Nephron (organoid): ENCODE measurements at regions not wholly inside any gene's neighbourhood (a gene's known extent, or its start where the extent isn't known, plus 50 kb on each side); places are given as distances from the start of the nearest gene placed in this dataset.
A peak's percentile ranks its signal among the peaks of the same experiment; 100 is the strongest.

ENCODE experiments used
- H3K27ac Mint-ChIP-seq, 3 experiments: 2 replicates each; pipeline ENCODE4 v1.8.0; 2020; ENCODE audit warnings: mixed read lengths in 3 of 3, mild to moderate bottlenecking in 2 of 3, moderate library complexity in 1 of 3
- H3K27me3 Mint-ChIP-seq: 2 replicates; pipeline ENCODE4 v1.8.0; 2021; ENCODE audit warnings: low read depth, mild to moderate bottlenecking, moderate library complexity, mixed read lengths
- H3K36me3 Mint-ChIP-seq: 2 replicates; pipeline ENCODE4 v1.8.0; 2020; ENCODE audit warnings: low read depth, mixed read lengths
- H3K4me1 Mint-ChIP-seq: 2 replicates; pipeline ENCODE4 v1.8.0; 2020; ENCODE audit warnings: mixed read lengths
- H3K4me3 Mint-ChIP-seq, 3 experiments: 2 replicates each; pipeline ENCODE4 v1.8.0; 2020; ENCODE audit warnings: mild to moderate bottlenecking in 3 of 3, mixed read lengths in 3 of 3, moderate library complexity in 2 of 3
- H3K9me3 Mint-ChIP-seq: 2 replicates; pipeline ENCODE4 v1.8.0; 2020; ENCODE audit warnings: mixed read lengths
- TF ChIP-seq, protein P1 (sequence below), 3 experiments: fragments of 200-600 bp; sonication (generic); IDR thresholded peaks; one replicate each; pipeline ENCODE4 v1.5.0; 2021; ENCODE audit warnings: antibody characterized with exemption in 3 of 3; ENCODE audit not compliant: unreplicated experiment in 3 of 3

DNA sequence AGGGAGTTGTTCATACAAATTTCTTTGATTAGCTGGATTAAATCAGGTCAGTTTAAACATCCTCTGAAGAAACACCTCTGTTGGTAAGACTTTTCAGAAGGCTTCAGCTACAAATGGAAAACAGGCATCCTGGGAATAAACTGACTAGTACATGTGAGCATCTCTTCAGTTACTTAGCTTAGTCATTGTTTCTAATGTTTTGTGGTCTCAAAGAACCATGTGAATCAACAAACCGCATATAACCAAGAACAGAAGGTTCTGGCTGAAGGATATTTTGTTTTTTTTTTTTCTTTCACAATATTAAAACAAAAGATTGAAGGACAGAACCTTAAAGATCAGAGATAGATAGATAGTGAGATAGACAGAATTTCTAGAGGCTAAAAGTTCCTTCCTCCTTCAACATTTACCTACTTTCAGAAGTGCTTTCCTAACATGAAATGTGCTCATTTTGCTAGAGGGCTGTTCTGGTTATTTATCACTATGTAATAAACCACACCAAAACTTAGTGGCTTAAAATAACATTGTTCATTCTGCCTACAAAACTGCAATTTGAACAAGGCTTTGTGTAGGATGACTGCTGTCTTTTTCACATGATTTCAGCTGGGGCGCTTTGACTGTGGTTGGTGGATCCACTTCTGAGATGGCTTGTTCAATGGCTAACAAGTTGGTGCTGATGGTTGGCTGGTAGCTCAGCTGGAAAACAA is 119.8 kb upstream of the PTGFR start:
- H3K36me3 Mint-ChIP-seq, result no peaks in the 10 kb centered on the region

DNA sequence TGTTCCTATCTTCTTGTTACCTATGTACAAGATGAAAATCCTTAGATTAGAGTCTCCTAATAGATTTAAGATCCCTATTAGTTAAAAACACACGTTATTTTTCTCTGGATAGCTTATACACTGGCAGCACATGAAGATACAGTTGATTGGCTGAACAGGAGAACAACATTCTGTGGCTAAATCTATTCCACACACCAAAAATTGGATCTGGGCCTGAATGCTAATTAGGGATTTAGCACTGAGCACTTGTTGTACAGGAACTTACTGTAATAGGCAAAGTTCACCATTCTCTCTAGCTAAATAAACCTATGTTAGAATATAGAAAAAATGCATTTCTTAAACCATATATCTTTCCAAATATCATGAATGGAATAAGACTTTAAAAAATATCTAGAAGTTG is 117.1 kb upstream of the PTGFR start:
- no peaks in the 10 kb centered on the region for H3K9me3 Mint-ChIP-seq
- no peak overlapping the region for H3K27ac Mint-ChIP-seq
- no peaks in the 10 kb centered on the region for H3K36me3 Mint-ChIP-seq
- H3K27me3 Mint-ChIP-seq, result no peaks in the 10 kb centered on the region
- TF ChIP-seq, protein P1, sequence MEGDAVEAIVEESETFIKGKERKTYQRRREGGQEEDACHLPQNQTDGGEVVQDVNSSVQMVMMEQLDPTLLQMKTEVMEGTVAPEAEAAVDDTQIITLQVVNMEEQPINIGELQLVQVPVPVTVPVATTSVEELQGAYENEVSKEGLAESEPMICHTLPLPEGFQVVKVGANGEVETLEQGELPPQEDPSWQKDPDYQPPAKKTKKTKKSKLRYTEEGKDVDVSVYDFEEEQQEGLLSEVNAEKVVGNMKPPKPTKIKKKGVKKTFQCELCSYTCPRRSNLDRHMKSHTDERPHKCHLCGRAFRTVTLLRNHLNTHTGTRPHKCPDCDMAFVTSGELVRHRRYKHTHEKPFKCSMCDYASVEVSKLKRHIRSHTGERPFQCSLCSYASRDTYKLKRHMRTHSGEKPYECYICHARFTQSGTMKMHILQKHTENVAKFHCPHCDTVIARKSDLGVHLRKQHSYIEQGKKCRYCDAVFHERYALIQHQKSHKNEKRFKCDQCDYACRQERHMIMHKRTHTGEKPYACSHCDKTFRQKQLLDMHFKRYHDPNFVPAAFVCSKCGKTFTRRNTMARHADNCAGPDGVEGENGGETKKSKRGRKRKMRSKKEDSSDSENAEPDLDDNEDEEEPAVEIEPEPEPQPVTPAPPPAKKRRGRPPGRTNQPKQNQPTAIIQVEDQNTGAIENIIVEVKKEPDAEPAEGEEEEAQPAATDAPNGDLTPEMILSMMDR (IDR thresholded peaks at IDR 0.05; ENCODE audit: unreplicated experiment in 3 of 3), result no peak
- peaks cover 5% of the 10 kb centered on the region for H3K4me1 Mint-ChIP-seq
- no peak overlapping the region for H3K4me3 Mint-ChIP-seq

More for the DNA sequence above, 119.8 kb upstream of the PTGFR start:
- H3K9me3 Mint-ChIP-seq, result no peaks in the 10 kb centered on the region
- H3K27ac Mint-ChIP-seq, result no peak overlapping the region
- H3K27me3 Mint-ChIP-seq, result no peaks in the 10 kb centered on the region
- H3K4me1 Mint-ChIP-seq, result peaks cover 2% of the 10 kb centered on the region
- H3K4me3 Mint-ChIP-seq, result no peak overlapping the region
- TF ChIP-seq, protein P1 (IDR thresholded peaks at IDR 0.05; ENCODE audit: unreplicated experiment in 3 of 3), result no peak

DNA sequence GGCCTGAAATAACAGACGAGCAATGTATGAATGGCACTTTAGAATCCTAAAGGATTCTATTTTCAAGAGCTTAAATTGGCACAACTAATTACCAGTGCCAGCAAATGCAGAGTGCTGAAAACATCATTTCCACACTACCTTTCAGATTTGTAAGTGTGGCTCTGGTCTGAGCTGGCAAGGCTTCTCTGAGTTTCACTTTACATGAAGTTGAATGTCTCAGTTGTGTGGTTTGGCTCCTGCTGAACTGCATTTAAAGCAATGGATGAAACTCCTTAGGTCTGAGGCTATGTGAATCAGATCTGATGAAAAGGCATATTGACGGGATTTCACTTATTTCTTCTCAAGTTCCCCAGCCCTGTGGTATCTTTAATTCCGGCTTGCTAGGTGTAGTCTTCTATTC is 114.8 kb upstream of the PTGFR start:
- Mint-ChIP-seq H3K4me1 (peaks cover 5% of the 10 kb centered on the region), H3K27me3 (no peaks in the 10 kb centered on the region), H3K4me3 (no peak overlapping the region), H3K27ac (peak overlapping the region; percentile 19 to 65 (median 34)), H3K36me3 (no peaks in the 10 kb centered on the region), H3K9me3 (no peaks in the 10 kb centered on the region)
- TF ChIP-seq, protein P1 (IDR thresholded peaks at IDR 0.05; ENCODE audit: unreplicated experiment in 3 of 3), result no peak

DNA sequence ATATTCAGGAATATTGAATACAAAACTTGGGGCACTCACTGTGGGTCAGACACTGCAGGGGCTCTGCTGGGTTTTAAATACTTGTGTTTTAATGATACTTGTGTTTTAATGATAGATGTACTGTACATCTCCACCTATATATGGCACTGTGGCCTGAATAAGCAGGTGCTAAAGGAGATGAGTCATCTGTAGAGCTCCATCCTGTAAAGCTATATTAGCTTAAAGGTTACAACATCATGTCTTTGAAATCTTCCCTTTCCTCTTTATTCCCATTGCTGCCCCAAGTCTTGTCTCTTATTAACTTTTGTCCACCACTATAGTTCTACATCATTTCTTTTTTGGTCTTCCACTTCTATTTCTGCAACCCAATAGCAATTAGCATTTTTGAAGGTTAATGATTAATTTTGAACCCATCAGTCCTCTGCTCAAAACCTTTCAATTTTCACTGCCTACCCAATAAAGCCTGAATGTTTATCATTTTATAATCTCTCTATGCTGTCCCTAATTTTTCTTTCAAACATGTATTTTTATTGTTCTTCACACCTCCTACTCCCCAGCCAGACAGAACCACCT is 113.3 kb upstream of the PTGFR start:
- TF ChIP-seq, protein P1 (IDR thresholded peaks at IDR 0.05; ENCODE audit: unreplicated experiment in 3 of 3), result no peak
- Mint-ChIP-seq H3K36me3 (no peaks in the 10 kb centered on the region), H3K27me3 (no peaks in the 10 kb centered on the region), H3K4me1 (peaks cover 5% of the 10 kb centered on the region), H3K4me3 (no peak overlapping the region), H3K27ac (no peak overlapping the region), H3K9me3 (no peaks in the 10 kb centered on the region)

DNA sequence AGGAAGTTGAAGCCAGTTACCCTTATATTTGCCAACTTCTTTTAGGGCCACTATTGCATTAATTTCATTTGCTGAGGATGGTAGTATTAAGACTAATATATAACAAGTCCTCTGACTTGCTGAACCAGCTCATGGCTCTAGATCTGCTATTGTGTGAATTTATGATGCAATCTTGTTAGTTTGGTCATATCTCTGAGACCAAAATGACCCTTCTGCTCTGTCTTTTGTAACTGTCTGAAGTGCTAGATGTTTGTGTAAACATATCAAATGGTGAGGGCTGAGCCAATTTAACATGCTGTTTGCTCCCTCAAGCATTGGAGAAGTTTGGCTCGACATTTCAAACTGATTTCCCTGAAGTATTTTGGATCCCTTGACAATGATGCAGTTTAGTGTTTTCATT is 106.9 kb upstream of the PTGFR start:
- Mint-ChIP-seq H3K27me3 (no peaks in the 10 kb centered on the region), H3K4me1 (peaks cover 9% of the 10 kb centered on the region), H3K4me3 (no peak overlapping the region), H3K9me3 (peaks cover 4% of the 10 kb centered on the region), H3K27ac (no peak overlapping the region), H3K36me3 (no peaks in the 10 kb centered on the region)
- TF ChIP-seq, protein P1 (IDR thresholded peaks at IDR 0.05; ENCODE audit: unreplicated experiment in 3 of 3), result no peak
